WI38 (cell line): ENCODE measurements at regions not wholly inside any gene's neighbourhood (a gene's known extent, or its start where the extent isn't known, plus 50 kb on each side); places are given as distances from the start of the nearest gene placed in this dataset.

ENCODE experiments used
- H3K4me3 ChIP-seq: 2 replicates; pipeline ENCODE4 v1.5.1; 2011; ENCODE audit warnings: low read depth, mild to moderate bottlenecking, control low read depth, low read length
- TF ChIP-seq, protein P1 (sequence below): IDR thresholded peaks from 2 replicates; pipeline ENCODE4 v1.5.1; 2012; ENCODE audit warnings: low read depth, mild to moderate bottlenecking, control low read depth, low read length

DNA sequence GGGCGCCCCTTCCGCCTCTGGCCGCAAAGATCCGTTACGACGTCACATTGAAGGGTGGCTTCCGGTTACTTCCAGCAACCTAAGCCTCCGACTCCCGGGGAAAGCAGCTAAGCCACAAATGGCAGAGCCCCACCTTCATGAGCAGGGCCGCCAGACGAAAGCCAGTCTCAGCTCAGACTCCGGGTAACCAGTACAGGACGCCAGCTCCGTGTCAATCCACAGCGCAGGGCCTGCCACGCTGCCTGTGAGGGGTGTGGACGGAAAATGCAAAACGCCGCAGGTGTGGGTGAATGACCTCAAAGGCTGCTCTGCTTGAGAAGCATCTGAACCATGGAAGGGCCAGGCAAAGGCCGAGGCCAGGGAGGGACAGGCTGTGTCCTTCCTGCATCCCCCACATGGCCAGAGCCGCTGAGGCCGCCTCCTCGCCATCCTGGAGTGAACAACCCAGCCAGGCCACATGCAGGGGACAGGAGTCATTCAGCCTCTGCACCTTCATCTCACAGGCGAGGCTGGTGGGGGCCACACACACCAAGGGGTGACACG, 53.5 kb upstream of the PPP2R2D start:
- TF ChIP-seq, protein P1, sequence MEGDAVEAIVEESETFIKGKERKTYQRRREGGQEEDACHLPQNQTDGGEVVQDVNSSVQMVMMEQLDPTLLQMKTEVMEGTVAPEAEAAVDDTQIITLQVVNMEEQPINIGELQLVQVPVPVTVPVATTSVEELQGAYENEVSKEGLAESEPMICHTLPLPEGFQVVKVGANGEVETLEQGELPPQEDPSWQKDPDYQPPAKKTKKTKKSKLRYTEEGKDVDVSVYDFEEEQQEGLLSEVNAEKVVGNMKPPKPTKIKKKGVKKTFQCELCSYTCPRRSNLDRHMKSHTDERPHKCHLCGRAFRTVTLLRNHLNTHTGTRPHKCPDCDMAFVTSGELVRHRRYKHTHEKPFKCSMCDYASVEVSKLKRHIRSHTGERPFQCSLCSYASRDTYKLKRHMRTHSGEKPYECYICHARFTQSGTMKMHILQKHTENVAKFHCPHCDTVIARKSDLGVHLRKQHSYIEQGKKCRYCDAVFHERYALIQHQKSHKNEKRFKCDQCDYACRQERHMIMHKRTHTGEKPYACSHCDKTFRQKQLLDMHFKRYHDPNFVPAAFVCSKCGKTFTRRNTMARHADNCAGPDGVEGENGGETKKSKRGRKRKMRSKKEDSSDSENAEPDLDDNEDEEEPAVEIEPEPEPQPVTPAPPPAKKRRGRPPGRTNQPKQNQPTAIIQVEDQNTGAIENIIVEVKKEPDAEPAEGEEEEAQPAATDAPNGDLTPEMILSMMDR = no peak
- H3K4me3 ChIP-seq = no peak overlapping the region

DNA sequence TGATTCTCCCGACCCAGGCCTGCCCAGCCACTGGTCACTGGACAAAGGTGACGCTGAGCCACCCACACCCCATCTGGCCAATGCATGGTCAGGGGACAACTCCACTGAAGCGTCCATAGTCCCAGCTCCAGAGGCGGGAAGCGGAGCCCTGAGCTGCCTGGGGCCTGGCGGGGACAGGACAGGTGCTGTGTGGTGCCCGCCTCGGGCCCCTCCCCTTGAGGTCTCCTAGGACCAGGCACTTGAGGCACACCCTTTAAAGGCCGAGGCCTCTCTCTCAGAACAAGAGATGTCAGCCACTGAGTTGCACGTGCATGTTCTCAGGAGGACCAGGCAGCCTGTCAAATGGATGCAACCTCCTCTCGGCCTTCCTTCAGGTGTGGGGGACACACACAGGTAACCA, 52.5 kb upstream of the PPP2R2D start:
- H3K4me3 ChIP-seq = no peak overlapping the region
- TF ChIP-seq, protein P1 = no peak

DNA sequence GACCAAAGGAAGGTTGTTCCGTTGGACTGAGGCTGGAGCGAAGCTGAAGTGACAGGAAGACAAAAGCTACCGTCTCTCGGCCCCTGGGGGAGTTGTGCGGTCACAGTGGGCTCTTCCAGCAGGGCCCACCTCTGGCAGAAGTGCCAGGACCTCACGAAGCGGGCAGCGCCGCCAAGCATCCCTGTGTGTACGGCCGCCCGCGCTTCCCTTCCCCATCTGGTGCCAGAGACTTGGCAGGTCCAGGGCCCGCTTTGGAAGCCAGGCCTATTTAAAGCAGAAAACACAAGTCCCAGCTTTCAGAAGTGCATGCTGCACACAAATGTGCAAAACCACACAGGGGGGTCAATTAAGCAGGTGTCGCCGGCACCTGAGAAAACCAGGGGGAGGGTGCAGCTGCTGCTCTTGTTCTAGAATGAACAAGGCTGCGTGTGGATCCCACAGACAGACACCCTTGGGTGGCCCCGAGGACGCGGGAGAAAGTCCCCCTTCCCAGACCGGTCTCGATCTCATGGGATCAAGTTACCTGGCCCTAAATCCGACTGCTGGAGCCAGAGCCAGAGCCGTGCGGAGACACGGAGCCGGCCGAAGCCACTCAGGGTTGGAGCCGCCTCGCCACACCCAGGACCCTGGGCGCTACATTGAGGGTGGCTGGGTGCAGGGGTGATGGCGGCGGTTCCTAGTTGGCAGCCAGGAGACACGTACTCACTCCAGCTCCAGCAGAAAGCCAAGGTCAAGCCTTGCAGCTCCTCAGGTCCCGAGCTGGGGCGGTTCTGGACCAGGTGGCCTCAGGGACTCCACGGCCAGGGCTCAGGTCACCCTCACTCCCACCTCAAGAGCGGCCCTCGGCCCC, 51.8 kb upstream of the PPP2R2D start:
- H3K4me3 ChIP-seq = no peak overlapping the region
- TF ChIP-seq, protein P1 = no peak

DNA sequence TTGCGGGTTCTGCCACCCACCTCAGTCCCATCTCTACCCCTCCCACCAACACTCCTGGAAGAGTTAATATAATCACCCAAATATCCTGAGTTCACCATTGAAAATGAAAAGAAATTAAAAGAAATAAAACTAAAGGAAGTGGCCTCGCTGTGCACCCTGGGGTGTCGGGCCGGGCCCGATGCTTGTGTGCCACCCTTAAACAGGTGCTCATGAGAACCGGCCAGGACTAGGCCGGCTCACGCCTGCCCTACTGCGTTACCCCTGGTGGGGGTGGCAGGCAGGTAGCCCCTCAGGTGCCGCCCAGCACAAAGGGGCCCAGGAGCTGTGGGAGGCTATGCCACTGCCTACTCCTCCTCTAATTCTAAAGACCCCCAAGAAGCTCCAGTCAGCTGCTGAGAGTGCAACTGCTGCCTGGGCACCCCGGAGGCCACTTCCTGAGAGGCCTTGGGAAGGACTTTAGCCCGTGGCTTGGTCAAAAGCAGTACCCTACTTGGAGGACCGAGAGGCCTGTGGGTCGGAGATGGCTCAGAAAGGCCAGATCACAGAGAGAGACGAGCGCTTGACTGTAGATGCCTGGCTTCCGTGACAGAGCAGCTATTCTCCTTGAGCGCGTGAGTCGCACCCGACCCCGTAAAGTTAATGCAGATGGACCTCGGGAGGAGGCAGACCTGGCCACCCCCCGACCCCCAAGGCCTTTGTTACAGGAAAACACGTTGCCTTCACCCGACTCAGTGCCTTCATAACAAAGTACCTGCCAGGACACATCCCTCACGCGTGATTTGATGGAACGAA, 51.0 kb upstream of the PPP2R2D start:
- TF ChIP-seq, protein P1 = no peak

DNA sequence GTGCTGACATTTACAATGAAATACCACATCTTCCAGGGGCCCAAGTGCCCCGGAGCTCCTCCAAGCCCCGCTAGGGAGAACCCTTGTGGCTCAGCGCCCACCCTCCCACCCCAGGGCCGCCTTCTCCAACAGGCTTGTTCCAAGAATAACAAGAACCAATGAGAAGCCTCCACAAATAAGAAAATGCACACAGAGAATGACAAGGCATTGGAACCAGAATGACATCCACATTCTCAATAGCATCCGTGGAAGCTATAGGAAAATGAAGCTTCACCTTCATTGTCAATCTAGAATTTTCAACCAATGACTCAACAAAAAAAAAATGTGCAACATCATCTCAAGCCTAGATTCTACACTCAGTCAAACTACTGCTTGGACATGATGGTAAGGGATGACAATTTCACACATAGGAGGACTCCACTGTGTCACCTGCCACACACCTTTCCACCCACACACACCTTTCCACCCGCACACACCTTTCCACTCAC, 50.4 kb upstream of the PPP2R2D start:
- TF ChIP-seq, protein P1 = no peak
- no peak overlapping the region for H3K4me3 ChIP-seq

More for the DNA sequence above, 51.0 kb upstream of the PPP2R2D start:
- H3K4me3 ChIP-seq = no peak overlapping the region
